SK-N-SH (cell line): ENCODE measurements at regions not wholly inside any gene's neighbourhood (a gene's known extent, or its start where the extent isn't known, plus 50 kb on each side); places are given as distances from the start of the nearest gene placed in this dataset.
A peak's percentile ranks its signal among the peaks of the same experiment; 100 is the strongest.

ENCODE experiments used
- CTCF ChIA-PET: fragments of 300-600, 350-600 bp; formaldehyde crosslinking; extraction: SDS; loops from one replicate; lab custom pipeline; 2021; lab: Yijun Ruan, JAX
- POLR2A ChIA-PET: fragments of 350-600 bp; sonication (Branson Sonifier 250); formaldehyde crosslinking; extraction: SDS; loops from one replicate; lab custom pipeline; 2020; ENCODE audit warnings: antibody characterized with exemption, inconsistent platforms; lab: Yijun Ruan, JAX
- DNase-seq: peaks from one replicate; pipeline ENCODE4 v3.0.0; 2012
- H2AFZ ChIP-seq: fragments of 200-600 bp; sonication (generic); 2 replicates; pipeline ENCODE4 v1.8.1; 2016; ENCODE audit warnings: antibody characterized with exemption, mild to moderate bottlenecking, low read depth
- H3F3A ChIP-seq: fragments of 200-600 bp; sonication (generic); replicated peaks from 2 replicates; pipeline ENCODE3; 2016; ENCODE audit warnings: antibody characterized with exemption, mild to moderate bottlenecking; ENCODE audit not compliant: insufficient read depth
- H3K27ac ChIP-seq, 2 experiments: fragments of 200-500 bp in 1 of 2; fragments of 200-600 bp in 1 of 2; sonication (Bioruptor generic) in 1 of 2; sonication (generic), shearing (Covaris generic) in 1 of 2; 2 replicates each; pipeline versions ENCODE4 v1.5.1 to v1.6.1; 2014 to 2016; ENCODE audit warnings: low read depth in 2 of 2, inconsistent platforms in 1 of 2, low read length in 1 of 2, mild to moderate bottlenecking in 1 of 2, mixed read lengths in 1 of 2
- H3K27me3 ChIP-seq: fragments of 200-600 bp; sonication (generic), shearing (Covaris generic); 2 replicates; pipeline ENCODE4 v1.6.1; 2016; ENCODE audit warnings: mixed run types; ENCODE audit not compliant: insufficient read depth
- H3K36me3 ChIP-seq, 2 experiments: fragments of 200-500 bp in 1 of 2; fragments of 200-600 bp in 1 of 2; sonication (Bioruptor generic) in 1 of 2; sonication (generic) in 1 of 2; replicated peaks in 1 of 2; 2 replicates each; pipeline versions ENCODE3 to v1.5.1; 2014 to 2016; ENCODE audit warnings: low read length in 1 of 2, mild to moderate bottlenecking in 1 of 2; ENCODE audit not compliant: insufficient read depth in 2 of 2, control insufficient read depth in 1 of 2
- H3K4me1 ChIP-seq, 2 experiments: fragments of 200-500 bp in 1 of 2; fragments of 200-600 bp in 1 of 2; sonication (Bioruptor generic) in 1 of 2; sonication (generic), shearing (Covaris generic) in 1 of 2; 2 replicates each; pipeline versions ENCODE4 v1.5.1 to v1.6.1; 2014 to 2016; ENCODE audit warnings: low read depth in 1 of 2, low read length in 1 of 2, mixed run types in 1 of 2; ENCODE audit not compliant: insufficient read depth in 2 of 2, control insufficient read depth in 1 of 2
- H3K4me2 ChIP-seq: fragments of 200-600 bp; sonication (generic), shearing (Covaris generic); 2 replicates; pipeline ENCODE4 v1.6.1; 2017; ENCODE audit warnings: mixed run types
- H3K4me3 ChIP-seq, 2 experiments: fragments of 200-500 bp in 1 of 2; fragments of 200-600 bp in 1 of 2; sonication (Bioruptor generic) in 1 of 2; sonication (generic), shearing (Covaris generic) in 1 of 2; 2 replicates each; pipeline versions ENCODE4 v1.5.1 to v1.8.1; 2014 to 2016; ENCODE audit warnings: low read depth in 2 of 2, inconsistent platforms in 1 of 2, low read length in 1 of 2, mild to moderate bottlenecking in 1 of 2, mixed read lengths in 1 of 2, moderate library complexity in 1 of 2
- H3K79me2 ChIP-seq: fragments of 200-600 bp; sonication (generic); 2 replicates; pipeline ENCODE4 v1.8.1; 2017; ENCODE audit warnings: mild to moderate bottlenecking; ENCODE audit not compliant: insufficient read depth
- H3K9ac ChIP-seq: fragments of 200-600 bp; sonication (generic); 2 replicates; pipeline ENCODE4 v1.6.1; 2017; ENCODE audit warnings: mixed run types
- H3K9me2 ChIP-seq: fragments of 200-600 bp; sonication (generic); 2 replicates; pipeline ENCODE4 v1.6.1; 2017; ENCODE audit warnings: mixed run types
- H3K9me3 ChIP-seq: fragments of 200-600 bp; sonication (generic); 2 replicates; pipeline ENCODE4 v1.6.1; 2017; ENCODE audit warnings: mixed run types, mild to moderate bottlenecking, moderate library complexity
- H4K20me1 ChIP-seq: fragments of 200-600 bp; sonication (generic); 2 replicates; pipeline ENCODE4 v1.6.1; 2017; ENCODE audit warnings: mild to moderate bottlenecking, mixed run types; ENCODE audit not compliant: insufficient read depth
- CHD2 ChIP-seq: fragments of 150-350 bp; IDR thresholded peaks from 2 replicates; pipeline ENCODE4 v1.6.1; 2018; ENCODE audit warnings: low read length; ENCODE audit not compliant: partially characterized antibody
- ELF1 ChIP-seq: IDR thresholded peaks from 2 replicates; pipeline ENCODE4 v1.4.0; 2012
- EP300 ChIP-seq, 2 experiments: IDR thresholded peaks; 2 replicates each; pipeline versions ENCODE4 v1.4.0 to v1.6.1; 2012; ENCODE audit warnings: borderline replicate concordance in 1 of 2, low read depth in 1 of 2, low read length in 1 of 2
- EZH2phosphoT487 ChIP-seq: fragments of 200-600 bp; sonication (generic); IDR thresholded peaks from 2 replicates; pipeline ENCODE4 v1.6.1; 2017; ENCODE audit warnings: low read depth, mixed run types, mild to moderate bottlenecking, antibody characterized with exemption, moderate library complexity, borderline replicate concordance
- FOSL2 ChIP-seq: IDR thresholded peaks from 2 replicates; pipeline ENCODE4 v1.4.0; 2012; ENCODE audit warnings: low read depth, mild to moderate bottlenecking, moderate library complexity, borderline replicate concordance
- GATA2 ChIP-seq: sonication (generic); formaldehyde crosslinking; IDR thresholded peaks from 2 replicates; pipeline ENCODE4 v1.5.0; 2020; ENCODE audit warnings: mild to moderate bottlenecking, missing genetic modification reagents
- IRF3 ChIP-seq: fragments of 150-350 bp; IDR thresholded peaks from 2 replicates; pipeline ENCODE4 v1.6.1; 2016; ENCODE audit warnings: mild to moderate bottlenecking, low read depth, low read length
- JUND ChIP-seq: IDR thresholded peaks from 2 replicates; pipeline ENCODE4 v1.4.0; 2012
- MAX ChIP-seq: IDR thresholded peaks from 2 replicates; pipeline ENCODE4 v1.4.0; 2012; ENCODE audit warnings: low read depth
- MXI1 ChIP-seq: IDR thresholded peaks from 2 replicates; pipeline ENCODE4 v1.6.1; 2012; ENCODE audit warnings: mild to moderate bottlenecking, low read depth, low read length, improper control_type of control experiment
- REST ChIP-seq: IDR thresholded peaks from 2 replicates; pipeline ENCODE4 v1.6.1; 2012; ENCODE audit warnings: mild to moderate bottlenecking, low read depth, low read length, moderate library complexity
- RFX5 ChIP-seq: IDR thresholded peaks from 2 replicates; pipeline ENCODE4 v1.6.1; 2012; ENCODE audit warnings: mild to moderate bottlenecking, improper control_type of control experiment, low read length
- TAF1 ChIP-seq: IDR thresholded peaks from 2 replicates; pipeline ENCODE4 v1.6.1; 2012; ENCODE audit warnings: low read depth, mild to moderate bottlenecking, low read length, moderate library complexity, borderline replicate concordance
- TCF12 ChIP-seq: IDR thresholded peaks from 2 replicates; pipeline ENCODE4 v1.4.0; 2012
- TEAD4 ChIP-seq: IDR thresholded peaks from 2 replicates; pipeline ENCODE4 v1.4.0; 2012; ENCODE audit warnings: mild to moderate bottlenecking, borderline replicate concordance; ENCODE audit not compliant: insufficient read depth
- USF1 ChIP-seq: IDR thresholded peaks from 2 replicates; pipeline ENCODE4 v1.4.0; 2012; ENCODE audit warnings: low read depth, borderline replicate concordance
- USF2 ChIP-seq: fragments of 150-350 bp; IDR thresholded peaks from 2 replicates; pipeline ENCODE4 v1.6.1; 2017; ENCODE audit warnings: antibody characterized with exemption, low read length, low read depth, borderline replicate concordance
- ZBTB33 ChIP-seq: IDR thresholded peaks from 2 replicates; pipeline ENCODE4 v1.4.0; 2012; ENCODE audit warnings: low read depth, borderline replicate concordance
- WGBS: methylation state at CpG from one replicate; pipeline ENCODE4 v1.1.6; 2017; ENCODE audit warnings: low lambda C conversion rate; 5-methylcytosine and 5-hydroxymethylcytosine counted together

GRCh38 chr12:84047881-84048280 is 864.7 kb downstream of the SLC6A15 start:
- no peak for DNase-seq
- Histone ChIP-seq H3K9me3 (no peaks in the 10 kb centered on the region), H2AFZ (no peak overlapping the region), H3K4me1 (no peaks in the 10 kb centered on the region), H3K4me2 (no peak overlapping the region), H3K4me3 (no peak overlapping the region), H3K36me3 (no peaks in the 10 kb centered on the region), H4K20me1 (no peaks in the 10 kb centered on the region), H3K27ac (no peak overlapping the region), H3K79me2 (no peaks in the 10 kb centered on the region), H3K9ac (no peak overlapping the region), H3K27me3 (no peaks in the 10 kb centered on the region), H3F3A (peaks cover 6% of the 10 kb centered on the region), H3K9me2 (no peaks in the 10 kb centered on the region; the same call in 1 of the 2 replicates)
- CTCF ChIA-PET = no interaction called here
- POLR2A ChIA-PET = no interaction called here
- WGBS = 83% methylated on average over 1 of the region's 1 CpG
- TF ChIP-seq JUND = no peak
- no peak for TF ChIP-seq TEAD4
- no peak for TF ChIP-seq FOSL2
- TF ChIP-seq MAX = no peak
- TF ChIP-seq ZBTB33 = no peak
- TF ChIP-seq MXI1 = no peak
- TF ChIP-seq GATA2 (CRISPR knock-in tag) = no peak
- no peak for TF ChIP-seq TCF12
- no peak for TF ChIP-seq CHD2
- TF ChIP-seq REST = no peak
- TF ChIP-seq ELF1 = no peak
- TF ChIP-seq, all 33 proteins: peak for 0

GRCh38 chr12:84046859-84047258 is 865.7 kb downstream of the SLC6A15 start:
- H4K20me1 ChIP-seq = no peaks in the 10 kb centered on the region
- CTCF ChIA-PET = no interaction called here
- H3K9me3 ChIP-seq = no peaks in the 10 kb centered on the region
- TF ChIP-seq TEAD4 (peak; percentile 61; the same call in 1 of the 2 replicates), MXI1 (no peak), ELF1 (no peak), EZH2phosphoT487 (no peak), TAF1 (no peak), FOSL2 (peak; percentile 37; the same call in 1 of the 2 replicates), RFX5 (no peak), EP300 (IDR thresholded peaks at IDR 0.05; ENCODE audit: borderline replicate concordance in 1 of 2, low read depth in 1 of 2, low read length in 1 of 2) (peak in 1 of 2 experiments; percentile 75; a peak in 2 of 4 replicates), MAX (no peak), USF1 (no peak), USF2 (no peak), IRF3 (no peak)

More at GRCh38 chr12:84046859-84047258, 865.7 kb downstream of the SLC6A15 start:
- no peak overlapping the region for H3K9ac ChIP-seq
- no peaks in the 10 kb centered on the region for H3K79me2 ChIP-seq
- no peak overlapping the region for H3K4me3 ChIP-seq
- WGBS = 90% methylated on average over 2 of the region's 2 CpGs
- H2AFZ ChIP-seq = no peak overlapping the region
- H3K27ac ChIP-seq = peak overlapping the region in 1 of 2 experiments; percentile 19; a peak in 1 of 4 replicates
- POLR2A ChIA-PET = no interaction called here
- H3K36me3 ChIP-seq = no peaks in the 10 kb centered on the region
- H3K4me1 ChIP-seq = no peaks in the 10 kb centered on the region
- no peaks in the 10 kb centered on the region; the same call in 1 of the 2 replicates for H3K9me2 ChIP-seq
- DNase-seq = no peak
- H3F3A ChIP-seq = peaks cover 6% of the 10 kb centered on the region
- no peaks in the 10 kb centered on the region for H3K27me3 ChIP-seq
- H3K4me2 ChIP-seq = no peak overlapping the region
